ENCODE measurements at regions not wholly inside any gene's neighbourhood (a gene's known extent, or its start where the extent isn't known, plus 50 kb on each side); places are given as distances from the start of the nearest gene placed in this dataset.

DNA sequence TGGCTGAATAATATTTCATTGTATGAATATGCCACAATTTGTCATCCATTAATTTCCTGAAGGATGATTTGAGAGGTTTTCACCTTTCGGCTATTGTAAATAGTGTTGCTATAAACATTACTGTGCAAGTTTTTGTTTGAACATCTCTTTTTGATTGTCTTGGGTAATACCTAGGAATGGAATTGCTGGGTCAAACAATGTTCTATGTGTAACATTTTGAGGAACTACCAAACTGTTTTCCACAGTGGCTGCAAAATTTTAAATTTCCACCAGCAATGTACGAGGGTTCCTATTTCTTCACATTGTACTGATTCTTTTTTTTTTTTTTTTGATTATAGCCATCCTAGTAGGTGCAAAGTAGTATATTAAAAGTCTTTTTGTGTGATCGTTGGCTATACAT is 63.8 kb upstream of the ANKH start:
- TF ChIP-seq NFE2L2 (IDR thresholded peaks at IDR 0.05; ENCODE audit: low read depth, low read length) (no peak), SMC3 (IDR thresholded peaks at IDR 0.05; ENCODE audit: low read depth, low read length) (no peak), RCOR1 (IDR thresholded peaks at IDR 0.05; ENCODE audit: insufficient replicate concordance, low read length) (no peak), POLR2A (IDR thresholded peaks at IDR 0.05; ENCODE audit: low read depth, low read length) (no peak)

All from IMR-90 (cell line).